NCI-H748 (cell line): ENCODE measurements at regions not wholly inside any gene's neighbourhood (a gene's known extent, or its start where the extent isn't known, plus 50 kb on each side); places are given as distances from the start of the nearest gene placed in this dataset.
"Not testable (repeated sequence)": the region's sequence is repeated elsewhere in the genome, so short reads cannot be mapped to it uniquely, and the experiment has no call there.

Source experiments
- DNase-seq: peaks from one replicate; lab custom pipeline; 2025; ENCODE audit not compliant: unreplicated experiment; lab: John Stamatoyannopoulos, UW

- DNase-seq: no peak
Measured at GRCh38 chr3:26964313-26964712, 341.7 kb downstream of the LRRC3B start.

GRCh38 chr3:26964836-26965235 is 342.3 kb downstream of the LRRC3B start:
- DNase-seq: no peak

- DNase-seq: no peak
Measured at GRCh38 chr3:26967501-26967900, 344.9 kb downstream of the LRRC3B start.

- no peak for DNase-seq
Measured at GRCh38 chr3:26984416-26985390, 362.1 kb downstream of the LRRC3B start.

GRCh38 chr3:26989037-26989436 is 366.5 kb downstream of the LRRC3B start:
- peak; percentile 47 for DNase-seq

- no peak for DNase-seq
Measured at GRCh38 chr3:26997226-26997625, 372.0 kb downstream of the NEK10 start.

GRCh38 chr3:27010834-27011233 is 358.3 kb downstream of the NEK10 start:
- no peak for DNase-seq

GRCh38 chr3:27022096-27022761 is 347.0 kb downstream of the NEK10 start:
- no peak for DNase-seq

- no peak for DNase-seq
Measured at GRCh38 chr3:27024493-27024892, 344.7 kb downstream of the NEK10 start.

GRCh38 chr3:27025718-27026117 is 343.5 kb downstream of the NEK10 start:
- no peak for DNase-seq

- no peak for DNase-seq
Measured at GRCh38 chr3:27031476-27031875, 337.7 kb downstream of the NEK10 start.

- DNase-seq: no peak
Measured at GRCh38 chr3:27034255-27034654, 334.9 kb downstream of the NEK10 start.

GRCh38 chr3:27040674-27041073 is 328.5 kb downstream of the NEK10 start:
- DNase-seq: no peak

- DNase-seq: not testable (repeated sequence)
Measured at GRCh38 chr3:27042541-27042940, 326.6 kb downstream of the NEK10 start.

- no peak for DNase-seq
Measured at GRCh38 chr3:27043328-27043955, 325.7 kb downstream of the NEK10 start.

GRCh38 chr3:27044931-27045481 is 324.2 kb downstream of the NEK10 start:
- DNase-seq: no peak

- no peak for DNase-seq
Measured at GRCh38 chr3:27046351-27046750, 322.8 kb downstream of the NEK10 start.

- DNase-seq: no peak
Measured at GRCh38 chr3:27049792-27050191, 319.4 kb downstream of the NEK10 start.

GRCh38 chr3:27051527-27051926 is 317.7 kb downstream of the NEK10 start:
- DNase-seq: not testable (repeated sequence)

- no peak for DNase-seq
Measured at GRCh38 chr3:27056326-27056725, 312.9 kb downstream of the NEK10 start.

- DNase-seq: no peak
Measured at GRCh38 chr3:27059489-27059888, 309.7 kb downstream of the NEK10 start.
